GM18870 (cell line): ENCODE measurements at regions not wholly inside any gene's neighbourhood (a gene's known extent, or its start where the extent isn't known, plus 50 kb on each side); places are given as distances from the start of the nearest gene placed in this dataset.

ENCODE experiments used
- ATAC-seq: cut with Tn5 transposase; IDR thresholded peaks from one replicate; pipeline ENCODE4 v1.9.1; 2021; ENCODE audit warnings: moderate library complexity; ENCODE audit not compliant: unreplicated experiment

- no peak for ATAC-seq
Observed at GRCh38 chr12:76704693-76705092, 59.2 kb upstream of the ZDHHC17 start.

GRCh38 chr12:76706101-76706500, 57.8 kb upstream of the ZDHHC17 start:
- no peak for ATAC-seq

- ATAC-seq, result no peak
Observed at GRCh38 chr12:76706761-76707160, 57.2 kb upstream of the ZDHHC17 start.

GRCh38 chr12:76707772-76708171, 56.1 kb upstream of the ZDHHC17 start:
- ATAC-seq, result no peak

GRCh38 chr12:76708296-76708695, 55.6 kb upstream of the ZDHHC17 start:
- ATAC-seq, result no peak

- no peak for ATAC-seq
Observed at GRCh38 chr12:76711241-76711640, 52.7 kb upstream of the ZDHHC17 start.

- no peak for ATAC-seq
Observed at GRCh38 chr12:76713130-76713529, 50.8 kb upstream of the ZDHHC17 start.

GRCh38 chr12:76713986-76714385, 49.9 kb upstream of the ZDHHC17 start:
- ATAC-seq, result no peak
